ENCODE measurements at regions not wholly inside any gene's neighbourhood (a gene's known extent, or its start where the extent isn't known, plus 50 kb on each side); places are given as distances from the start of the nearest gene placed in this dataset.

- TF ChIP-seq CTCF (IDR thresholded peaks at IDR 0.05; ENCODE audit: insufficient read depth, low read length, poor library complexity, severe bottlenecking) (no peak), EZH2phosphoT487 (conservative IDR thresholded peaks at IDR 0.05; ENCODE audit: low read length) (no peak)
These were observed 876.8 kb upstream of the WWC1 start for GRCh38 chr5:167414611-167415010.

All from SU-DHL-6 (cell line).